ENCODE measurements at regions not wholly inside any gene's neighbourhood (a gene's known extent, or its start where the extent isn't known, plus 50 kb on each side); places are given as distances from the start of the nearest gene placed in this dataset.

DNA sequence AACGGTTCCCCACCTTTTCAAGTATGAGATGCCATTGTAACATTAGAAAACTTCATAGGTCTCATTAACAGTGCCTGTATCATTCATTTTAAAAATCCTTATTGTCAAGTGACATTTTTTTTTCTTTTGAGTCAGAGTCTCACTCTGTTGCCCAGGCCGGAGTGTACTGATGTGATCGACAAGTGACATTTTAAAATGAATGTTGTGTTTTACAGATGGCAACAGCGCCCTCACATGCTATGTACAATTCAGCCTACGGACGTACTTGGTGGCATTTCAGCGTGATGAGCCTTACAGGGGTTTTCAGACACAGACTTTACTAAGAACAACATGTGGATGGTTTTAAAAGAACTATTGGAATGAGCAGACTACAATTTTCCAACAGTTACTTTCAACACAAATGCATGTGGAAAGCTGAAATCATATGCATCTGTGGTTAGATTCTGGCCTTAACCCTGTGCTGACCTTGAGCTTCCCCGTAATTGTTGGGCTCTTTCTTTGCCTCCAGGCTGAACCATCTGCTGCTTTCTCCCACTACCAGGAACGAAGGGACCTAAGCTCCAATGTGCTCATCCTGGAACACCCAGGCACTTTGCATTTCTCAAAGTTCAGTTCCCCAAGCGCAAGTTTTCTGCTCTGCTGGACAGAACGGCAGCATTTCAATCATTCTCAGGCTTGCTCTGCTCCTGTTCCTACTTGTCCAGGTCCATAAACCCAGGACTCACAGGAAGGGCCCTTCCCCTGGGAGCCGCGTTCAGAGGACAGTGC is 119.9 kb upstream of the NDUFV2 start:
- peak; percentile 71 for ATAC-seq (ENCODE audit: low read depth)
- POLR2A ChIA-PET = no interaction called here
- peak; percentile 74 for DNase-seq
- Histone ChIP-seq H3K9ac (ENCODE audit: low read length) (no peak overlapping the region), H4K20me1 (ENCODE audit: control insufficient read depth, insufficient read depth, low read length, poor library complexity, severe bottlenecking) (no peaks in the 10 kb centered on the region), H3K4me1 (ENCODE audit: control insufficient read depth in 2 of 2, insufficient read depth in 2 of 2, low read length in 2 of 2) (peaks cover 22 to 26% of the 10 kb centered on the region in 2 donors), H3K79me2 (ENCODE audit: control insufficient read depth, insufficient read depth, low read length) (no peaks in the 10 kb centered on the region), H3K4me2 (replicated peaks; ENCODE audit: low read depth, low read length, poor library complexity, severe bottlenecking) (no peak overlapping the region), H2AFZ (ENCODE audit: insufficient read depth, low read depth, low read length, poor library complexity, severe bottlenecking) (no peak overlapping the region), H3K9me3 (ENCODE audit: control extremely low read depth in 1 of 3, control insufficient read depth in 2 of 3, insufficient read depth in 1 of 3, low read length in 2 of 3) (no peaks in the 10 kb centered on the region), H3K27ac (ENCODE audit: low read length in 2 of 2) (no peak overlapping the region), H3K36me3 (replicated peaks in 1 of 2; ENCODE audit: control extremely low read depth in 1 of 2, control insufficient read depth in 1 of 2, extremely low read depth in 1 of 2, insufficient read depth in 2 of 2, low read length in 1 of 2) (no peaks in the 10 kb centered on the region), H3K4me3 (ENCODE audit: control extremely low read depth in 1 of 5, extremely low read depth in 1 of 5, insufficient read depth in 1 of 5, low read depth in 2 of 5, low read length in 4 of 5) (no peak overlapping the region), H3K27me3 (replicated peaks in 1 of 4; ENCODE audit: control extremely low read depth in 1 of 4, control insufficient read depth in 3 of 4, insufficient read depth in 4 of 4, low read length in 3 of 4) (no peaks in the 10 kb centered on the region)
- CTCF ChIA-PET = interaction anchor here (0.6 to 9.2 kb wide), 18 partner anchors 9 to 504 kb away, joined by 3 to 283 read pairs (median 4); no protein-coding TSS in a partner anchor
- peak overlapping the region; percentile 20 for H3K27ac Mint-ChIP-seq
- H3K27me3 Mint-ChIP-seq = no peaks in the 10 kb centered on the region
- H3K9me3 Mint-ChIP-seq (ENCODE audit: insufficient read depth) = no peaks in the 10 kb centered on the region
- no peak overlapping the region for H3K4me3 Mint-ChIP-seq
- intact Hi-C loops (cut with micrococcal nuclease) = loop anchor here (1.0 kb wide), 1 partner anchor 328 kb away; no protein-coding TSS in a partner anchor
- H3K4me1 Mint-ChIP-seq = peaks cover 27% of the 10 kb centered on the region
- WGBS (ENCODE audit: insufficient coverage) = 64% methylated on average over 7 of the region's 13 CpGs
- TF ChIP-seq, protein P1, sequence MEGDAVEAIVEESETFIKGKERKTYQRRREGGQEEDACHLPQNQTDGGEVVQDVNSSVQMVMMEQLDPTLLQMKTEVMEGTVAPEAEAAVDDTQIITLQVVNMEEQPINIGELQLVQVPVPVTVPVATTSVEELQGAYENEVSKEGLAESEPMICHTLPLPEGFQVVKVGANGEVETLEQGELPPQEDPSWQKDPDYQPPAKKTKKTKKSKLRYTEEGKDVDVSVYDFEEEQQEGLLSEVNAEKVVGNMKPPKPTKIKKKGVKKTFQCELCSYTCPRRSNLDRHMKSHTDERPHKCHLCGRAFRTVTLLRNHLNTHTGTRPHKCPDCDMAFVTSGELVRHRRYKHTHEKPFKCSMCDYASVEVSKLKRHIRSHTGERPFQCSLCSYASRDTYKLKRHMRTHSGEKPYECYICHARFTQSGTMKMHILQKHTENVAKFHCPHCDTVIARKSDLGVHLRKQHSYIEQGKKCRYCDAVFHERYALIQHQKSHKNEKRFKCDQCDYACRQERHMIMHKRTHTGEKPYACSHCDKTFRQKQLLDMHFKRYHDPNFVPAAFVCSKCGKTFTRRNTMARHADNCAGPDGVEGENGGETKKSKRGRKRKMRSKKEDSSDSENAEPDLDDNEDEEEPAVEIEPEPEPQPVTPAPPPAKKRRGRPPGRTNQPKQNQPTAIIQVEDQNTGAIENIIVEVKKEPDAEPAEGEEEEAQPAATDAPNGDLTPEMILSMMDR (IDR thresholded peaks at IDR 0.05) = peak; percentile 52
- TF ChIP-seq EZH2 (IDR thresholded peaks at IDR 0.05; ENCODE audit: borderline replicate concordance, insufficient read depth, low read depth, low read length, poor library complexity, severe bottlenecking) = no peak

DNA sequence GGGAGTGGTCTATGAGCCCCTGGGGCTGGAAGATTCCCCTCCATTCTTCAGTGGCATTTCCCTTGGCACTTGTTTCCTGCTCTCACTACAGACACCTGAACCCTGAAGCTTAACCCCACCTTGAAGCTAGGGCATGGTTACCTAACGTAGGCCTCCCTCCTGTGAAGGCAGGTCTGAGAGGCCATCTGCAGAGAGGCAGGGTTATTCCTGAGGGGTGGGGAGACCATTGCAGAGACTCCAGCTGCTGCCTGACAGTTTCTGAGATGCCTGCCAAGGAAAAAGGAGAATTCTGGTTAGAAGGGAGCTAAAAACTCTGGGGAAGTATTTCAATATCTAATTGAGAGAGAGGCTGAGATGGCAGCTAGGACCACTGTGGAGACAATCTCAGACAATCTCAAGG is 119.3 kb upstream of the NDUFV2 start:
- H3K27ac Mint-ChIP-seq = no peak overlapping the region
- H3K36me3 ChIP-seq (replicated peaks in 1 of 2; ENCODE audit: control extremely low read depth in 1 of 2, control insufficient read depth in 1 of 2, extremely low read depth in 1 of 2, insufficient read depth in 2 of 2, low read length in 1 of 2) = no peaks in the 10 kb centered on the region
- no peak for DNase-seq
- ChIA-PET CTCF (interaction anchor here (0.6 to 9.2 kb wide), 17 partner anchors 10 to 504 kb away, joined by 3 to 283 read pairs (median 4); no protein-coding TSS in a partner anchor), POLR2A (no interaction called here)
- no peaks in the 10 kb centered on the region for H3K79me2 ChIP-seq (ENCODE audit: control insufficient read depth, insufficient read depth, low read length)
- no peak overlapping the region for H3K27ac ChIP-seq (ENCODE audit: low read length in 2 of 2)
- H3K9me3 ChIP-seq (ENCODE audit: control extremely low read depth in 1 of 3, control insufficient read depth in 2 of 3, insufficient read depth in 1 of 3, low read length in 2 of 3) = no peaks in the 10 kb centered on the region
- 80% methylated on average over 1 of the region's 1 CpG for WGBS (ENCODE audit: insufficient coverage)
- no peak for TF ChIP-seq EZH2 (IDR thresholded peaks at IDR 0.05; ENCODE audit: borderline replicate concordance, insufficient read depth, low read depth, low read length, poor library complexity, severe bottlenecking)
- TF ChIP-seq, protein P1 (IDR thresholded peaks at IDR 0.05) = no peak
- H3K4me1 ChIP-seq (ENCODE audit: control insufficient read depth in 2 of 2, insufficient read depth in 2 of 2, low read length in 2 of 2) = peaks cover 16 to 20% of the 10 kb centered on the region in 2 donors
- H3K9ac ChIP-seq (ENCODE audit: low read length) = no peak overlapping the region
- H4K20me1 ChIP-seq (ENCODE audit: control insufficient read depth, insufficient read depth, low read length, poor library complexity, severe bottlenecking) = no peaks in the 10 kb centered on the region
- no peak overlapping the region for H3K4me3 Mint-ChIP-seq
- H3K4me1 Mint-ChIP-seq = peaks cover 22% of the 10 kb centered on the region
- intact Hi-C loops (cut with micrococcal nuclease) = no loop called here
- H2AFZ ChIP-seq (ENCODE audit: insufficient read depth, low read depth, low read length, poor library complexity, severe bottlenecking) = no peak overlapping the region
- H3K27me3 Mint-ChIP-seq = no peaks in the 10 kb centered on the region
- H3K4me2 ChIP-seq (replicated peaks; ENCODE audit: low read depth, low read length, poor library complexity, severe bottlenecking) = no peak overlapping the region
- no peaks in the 10 kb centered on the region for H3K9me3 Mint-ChIP-seq (ENCODE audit: insufficient read depth)
- H3K4me3 ChIP-seq (ENCODE audit: control extremely low read depth in 1 of 5, extremely low read depth in 1 of 5, insufficient read depth in 1 of 5, low read depth in 2 of 5, low read length in 4 of 5) = no peak overlapping the region
- ATAC-seq (ENCODE audit: low read depth) = no peak
- H3K27me3 ChIP-seq (replicated peaks in 1 of 4; ENCODE audit: control extremely low read depth in 1 of 4, control insufficient read depth in 3 of 4, insufficient read depth in 4 of 4, low read length in 3 of 4) = no peaks in the 10 kb centered on the region
